Progenitor cell of endocrine pancreas (in vitro differentiated cells): ENCODE measurements at regions not wholly inside any gene's neighbourhood (a gene's known extent, or its start where the extent isn't known, plus 50 kb on each side); places are given as distances from the start of the nearest gene placed in this dataset.

Source experiments
- DNase-seq: peaks from one replicate; pipeline ENCODE4 v3.0.0; 2021; ENCODE audit warnings: low spot score; ENCODE audit not compliant: unreplicated experiment
- H3K27ac Mint-ChIP-seq: 2 replicates; pipeline ENCODE4 v1.8.0; 2021; ENCODE audit warnings: mild to moderate bottlenecking, moderate library complexity, mixed read lengths
- H3K27me3 Mint-ChIP-seq: 2 replicates; pipeline ENCODE4 v1.8.0; 2021; ENCODE audit warnings: mixed read lengths
- H3K36me3 Mint-ChIP-seq: 2 replicates; pipeline ENCODE4 v1.8.0; 2022; ENCODE audit warnings: mixed read lengths; ENCODE audit not compliant: insufficient read depth
- H3K4me1 Mint-ChIP-seq: 2 replicates; pipeline ENCODE4 v1.8.0; 2021; ENCODE audit warnings: low read depth, mixed read lengths
- H3K4me3 Mint-ChIP-seq: 2 replicates; pipeline ENCODE4 v1.8.0; 2021; ENCODE audit warnings: low read depth, mild to moderate bottlenecking, moderate library complexity, mixed read lengths
- H3K9me3 Mint-ChIP-seq: 2 replicates; pipeline ENCODE4 v1.8.0; 2021; ENCODE audit warnings: low read depth, mixed read lengths
- CTCF ChIP-seq: fragments of 200-600 bp; sonication (generic); IDR thresholded peaks from one replicate; pipeline ENCODE4 v1.5.0; 2021; ENCODE audit warnings: antibody characterized with exemption, mild to moderate bottlenecking; ENCODE audit not compliant: unreplicated experiment

GRCh38 chr16:66054095-66054494 lies 312.4 kb upstream of the CDH5 start:
- Mint-ChIP-seq H3K27ac (no peak overlapping the region), H3K4me1 (no peaks in the 10 kb centered on the region), H3K36me3 (no peaks in the 10 kb centered on the region), H3K27me3 (peaks cover 11% of the 10 kb centered on the region), H3K9me3 (no peaks in the 10 kb centered on the region), H3K4me3 (no peak overlapping the region)
- no peak for DNase-seq
- TF ChIP-seq CTCF: no peak

GRCh38 chr16:66052745-66053144 lies 313.7 kb upstream of the CDH5 start:
- Mint-ChIP-seq H3K4me1 (no peaks in the 10 kb centered on the region), H3K36me3 (no peaks in the 10 kb centered on the region), H3K4me3 (no peak overlapping the region), H3K27ac (no peak overlapping the region), H3K9me3 (no peaks in the 10 kb centered on the region), H3K27me3 (peaks cover 9% of the 10 kb centered on the region)
- TF ChIP-seq CTCF: no peak
- no peak for DNase-seq

GRCh38 chr16:66050991-66051390 lies 315.5 kb upstream of the CDH5 start:
- no peak overlapping the region for H3K27ac Mint-ChIP-seq
- no peak for TF ChIP-seq CTCF
- peaks cover under 1% of the 10 kb centered on the region for H3K9me3 Mint-ChIP-seq
- peaks cover 8% of the 10 kb centered on the region for H3K27me3 Mint-ChIP-seq
- no peak overlapping the region for H3K4me3 Mint-ChIP-seq
- no peaks in the 10 kb centered on the region for H3K4me1 Mint-ChIP-seq
- no peaks in the 10 kb centered on the region for H3K36me3 Mint-ChIP-seq
- no peak for DNase-seq

GRCh38 chr16:66049865-66050264 lies 316.6 kb upstream of the CDH5 start:
- no peaks in the 10 kb centered on the region for H3K4me1 Mint-ChIP-seq
- no peak for TF ChIP-seq CTCF
- H3K9me3 Mint-ChIP-seq: peaks cover 4% of the 10 kb centered on the region
- no peaks in the 10 kb centered on the region for H3K36me3 Mint-ChIP-seq
- no peak overlapping the region for H3K27ac Mint-ChIP-seq
- no peak overlapping the region for H3K4me3 Mint-ChIP-seq
- DNase-seq: no peak
- peaks cover 4% of the 10 kb centered on the region for H3K27me3 Mint-ChIP-seq

- TF ChIP-seq CTCF: no peak
- no peak for DNase-seq
- Mint-ChIP-seq H3K4me3 (no peak overlapping the region), H3K9me3 (peaks cover 4% of the 10 kb centered on the region), H3K27me3 (peaks cover 18% of the 10 kb centered on the region), H3K27ac (no peak overlapping the region), H3K4me1 (no peaks in the 10 kb centered on the region), H3K36me3 (no peaks in the 10 kb centered on the region)
Observed at GRCh38 chr16:66045626-66046025, 320.9 kb upstream of the CDH5 start.

- Mint-ChIP-seq H3K27ac (no peak overlapping the region), H3K9me3 (peaks cover 4% of the 10 kb centered on the region), H3K27me3 (peaks cover 20% of the 10 kb centered on the region), H3K4me1 (no peaks in the 10 kb centered on the region), H3K4me3 (no peak overlapping the region), H3K36me3 (no peaks in the 10 kb centered on the region)
- DNase-seq: no peak
- TF ChIP-seq CTCF: no peak
Observed at GRCh38 chr16:66044556-66044955, 321.9 kb upstream of the CDH5 start.
